ENCODE measurements at regions not wholly inside any gene's neighbourhood (a gene's known extent, or its start where the extent isn't known, plus 50 kb on each side); places are given as distances from the start of the nearest gene placed in this dataset.

DNA sequence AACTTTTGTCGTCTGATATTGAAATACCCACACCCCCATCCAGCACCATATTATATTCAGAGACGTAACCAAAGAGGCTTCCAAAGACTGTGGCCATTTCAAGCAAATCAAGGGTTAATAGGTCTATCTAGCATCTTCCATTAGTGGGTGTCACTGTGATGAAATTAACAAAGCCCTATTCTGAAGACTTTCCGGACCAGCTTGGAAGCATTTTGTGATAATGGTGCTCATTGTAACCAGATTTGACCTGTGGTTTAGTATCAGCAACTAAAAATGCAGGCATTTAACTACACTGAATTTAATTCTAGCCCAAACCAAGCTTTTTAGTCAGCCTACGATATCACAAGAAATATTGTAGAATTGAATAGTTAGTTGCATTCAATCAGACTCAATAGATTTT, 309.7 kb upstream of the TENM3 start:
- no peak for TF ChIP-seq CTCF (IDR thresholded peaks at IDR 0.05; ENCODE audit: low read length, missing control alignments)
- no peak for DNase-seq (ENCODE audit: low read depth)
- H3K4me3 ChIP-seq (replicated peaks; ENCODE audit: low read depth, low read length), result no peak overlapping the region

DNA sequence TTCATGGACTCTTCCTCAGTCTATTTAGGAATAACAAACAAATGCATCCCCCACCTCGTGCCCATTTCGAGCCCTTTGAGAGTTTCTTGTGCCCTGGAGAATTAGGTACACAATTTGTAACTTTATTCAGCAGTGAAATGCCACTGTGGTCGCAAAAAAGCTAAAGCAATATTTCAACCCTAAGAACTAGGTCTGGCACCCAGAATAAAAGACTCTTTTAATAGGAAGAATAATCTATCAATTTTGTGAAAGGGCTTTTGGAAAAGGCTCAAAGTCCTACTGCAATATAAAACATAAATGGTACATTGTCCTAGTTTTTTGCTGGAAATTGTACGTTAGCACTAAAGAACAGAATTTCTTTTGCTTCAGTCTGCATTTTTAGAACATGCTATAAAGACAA, 304.6 kb upstream of the TENM3 start:
- DNase-seq (ENCODE audit: low read depth), result no peak
- TF ChIP-seq CTCF (IDR thresholded peaks at IDR 0.05; ENCODE audit: low read length, missing control alignments), result no peak
- H3K4me3 ChIP-seq (replicated peaks; ENCODE audit: low read depth, low read length), result no peak overlapping the region

DNA sequence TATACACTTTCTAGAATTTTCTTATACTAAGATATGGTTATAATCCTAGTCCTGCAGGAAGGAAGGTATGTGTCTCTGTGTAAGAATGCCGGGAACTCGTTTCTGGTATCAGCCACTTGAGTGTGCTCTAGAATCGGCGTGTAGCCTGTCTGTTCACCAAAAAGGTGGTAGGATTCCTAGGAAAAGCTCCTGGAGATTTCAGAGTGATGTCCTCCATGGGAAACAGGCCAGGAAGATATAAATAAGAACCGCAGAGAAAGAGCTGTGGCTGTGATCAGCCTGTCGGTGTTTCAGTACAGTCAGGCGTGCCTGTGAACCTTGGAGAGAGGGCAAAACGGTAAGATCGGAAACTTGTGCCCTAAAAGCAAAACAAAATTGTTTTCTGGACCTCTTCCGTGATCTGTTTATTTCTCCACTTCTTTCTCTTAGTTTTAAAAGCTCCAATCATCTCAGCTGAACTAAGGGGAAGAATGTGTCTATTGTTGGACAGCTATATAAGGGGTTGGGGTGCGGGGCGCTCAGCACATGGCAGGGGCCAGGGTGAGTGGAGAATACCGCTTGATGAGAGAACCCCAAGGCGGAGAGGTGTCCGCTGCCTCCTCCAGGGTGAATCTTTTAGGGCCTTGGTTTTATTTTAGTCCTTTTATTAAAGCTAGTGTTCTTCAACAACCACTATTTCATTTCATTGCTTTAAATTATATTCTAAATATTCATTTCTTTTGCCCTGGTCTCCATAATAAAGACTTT, 303.8 kb upstream of the TENM3 start:
- TF ChIP-seq CTCF (IDR thresholded peaks at IDR 0.05; ENCODE audit: low read length, missing control alignments), result peak; percentile 12
- no peak overlapping the region for H3K4me3 ChIP-seq (replicated peaks; ENCODE audit: low read depth, low read length)
- peak; percentile 21 for DNase-seq (ENCODE audit: low read depth)

- no peak for DNase-seq (ENCODE audit: low read depth)
- H3K4me3 ChIP-seq (replicated peaks; ENCODE audit: low read depth, low read length), result no peak overlapping the region
- TF ChIP-seq CTCF (IDR thresholded peaks at IDR 0.05; ENCODE audit: low read length, missing control alignments), result no peak
Measured at GRCh38 chr4:181944527-181944926, 298.7 kb upstream of the TENM3 start.

GRCh38 chr4:181946902-181947301, 296.3 kb upstream of the TENM3 start:
- no peak for DNase-seq (ENCODE audit: low read depth)
- TF ChIP-seq CTCF (IDR thresholded peaks at IDR 0.05; ENCODE audit: low read length, missing control alignments), result no peak
- H3K4me3 ChIP-seq (replicated peaks; ENCODE audit: low read depth, low read length), result no peak overlapping the region

- TF ChIP-seq CTCF (IDR thresholded peaks at IDR 0.05; ENCODE audit: low read length, missing control alignments), result no peak
Measured at GRCh38 chr4:181948839-181949382, 294.3 kb upstream of the TENM3 start.

More at GRCh38 chr4:181948839-181949382, 294.3 kb upstream of the TENM3 start:
- no peak for DNase-seq (ENCODE audit: low read depth)
- no peak overlapping the region for H3K4me3 ChIP-seq (replicated peaks; ENCODE audit: low read depth, low read length)
